Mesenteric fat pad (tissue), 1 donor: ENCODE measurements at regions not wholly inside any gene's neighbourhood (a gene's known extent, or its start where the extent isn't known, plus 50 kb on each side); places are given as distances from the start of the nearest gene placed in this dataset.
"Not testable (repeated sequence)": the region's sequence is repeated elsewhere in the genome, so short reads cannot be mapped to it uniquely, and the experiment has no call there.

ENCODE experiments used
- DNase-seq: peaks from one replicate; pipeline ENCODE4 v3.0.0-alpha.2; 2020; ENCODE audit warnings: low spot score
- donor health status: DM: yes; HTN: yes; CAD: no.

GRCh38 chr7:84941936-84942335 is 244.9 kb downstream of the SEMA3D start:
- no peak for DNase-seq

GRCh38 chr7:84941291-84941690 is 245.6 kb downstream of the SEMA3D start:
- no peak for DNase-seq

GRCh38 chr7:84939888-84940287 is 247.0 kb downstream of the SEMA3D start:
- DNase-seq, result no peak

DNA sequence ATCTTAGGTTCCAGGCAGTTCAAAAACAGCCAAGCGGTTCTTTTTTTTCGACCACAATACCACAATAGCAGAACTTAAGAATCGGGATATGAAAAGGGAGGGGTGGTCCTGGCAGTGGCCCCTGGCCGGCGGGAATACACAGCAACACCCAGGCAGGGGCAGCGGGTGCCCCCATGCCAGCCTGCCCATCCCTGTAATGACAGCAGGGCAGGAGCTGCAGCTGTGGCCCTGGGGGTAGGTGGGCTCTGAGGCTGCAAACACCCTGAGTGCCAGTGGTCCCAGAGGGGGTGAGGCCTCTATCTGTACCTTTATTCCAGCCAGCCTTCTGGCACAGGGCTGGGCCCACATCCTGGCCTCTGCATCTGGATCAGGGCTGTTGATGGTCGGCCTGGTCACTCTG is 247.4 kb downstream of the SEMA3D start:
- DNase-seq, result no peak

- no peak for DNase-seq
Observed at GRCh38 chr7:84924353-84924752, 262.5 kb downstream of the SEMA3D start.

- DNase-seq, result no peak
Observed at GRCh38 chr7:84923348-84923747, 263.5 kb downstream of the SEMA3D start.

DNA sequence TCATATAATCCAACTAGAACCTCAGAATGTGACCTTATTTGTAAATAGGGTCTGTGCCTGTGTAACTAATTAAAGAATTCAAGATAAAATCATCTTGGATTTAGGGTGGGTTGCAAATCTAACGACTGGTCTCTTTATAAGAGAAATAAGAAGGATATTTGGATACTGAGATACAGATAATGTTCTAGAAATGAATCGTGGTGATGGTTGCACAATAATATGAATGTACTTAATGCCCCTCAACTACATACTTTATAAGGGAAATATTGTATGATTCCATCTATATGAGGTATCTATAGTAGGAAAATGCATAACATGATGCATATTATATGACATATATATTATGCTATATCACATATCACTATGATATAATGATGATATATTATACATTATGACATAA is 265.7 kb downstream of the SEMA3D start:
- no peak for DNase-seq

GRCh38 chr7:84916973-84917372 is 269.9 kb downstream of the SEMA3D start:
- not testable (repeated sequence) for DNase-seq

- DNase-seq, result no peak
Observed at GRCh38 chr7:84916161-84916560, 270.7 kb downstream of the SEMA3D start.

GRCh38 chr7:84914598-84914997 is 272.3 kb downstream of the SEMA3D start:
- DNase-seq, result no peak

GRCh38 chr7:84913731-84914130 is 273.1 kb downstream of the SEMA3D start:
- DNase-seq, result no peak

DNA sequence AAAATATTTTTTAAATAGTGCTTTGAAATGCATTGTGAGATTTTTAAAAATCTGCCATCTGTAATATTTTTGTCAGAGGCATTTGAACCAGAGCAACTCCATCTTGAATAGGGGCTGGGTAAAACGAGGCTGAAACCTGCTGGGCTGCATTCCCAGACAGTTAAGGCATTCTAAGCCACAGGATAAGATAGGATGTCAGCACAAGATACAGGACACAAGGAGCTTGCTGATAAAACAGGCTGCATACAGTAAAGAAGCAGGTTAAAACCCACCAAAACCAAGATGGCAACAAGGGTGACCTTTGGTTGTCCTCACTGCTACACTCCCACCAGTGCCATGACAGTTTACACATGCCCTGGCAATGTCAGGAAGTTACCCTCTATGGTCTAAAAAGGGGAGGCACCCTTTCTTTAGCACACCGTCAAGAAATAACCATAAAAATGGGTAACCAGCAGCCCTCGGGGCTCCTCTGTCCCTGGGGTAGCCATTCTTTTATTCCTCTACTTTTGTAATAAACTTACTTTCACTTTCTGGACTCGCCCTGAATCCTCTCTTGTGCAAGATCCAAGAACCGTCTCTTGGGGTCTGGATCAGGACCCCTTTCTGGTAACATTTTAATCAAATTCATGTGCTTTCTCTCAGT is 273.7 kb downstream of the SEMA3D start:
- no peak for DNase-seq

- DNase-seq, result no peak
Observed at GRCh38 chr7:84912537-84912936, 274.3 kb downstream of the SEMA3D start.

GRCh38 chr7:84912018-84912417 is 274.8 kb downstream of the SEMA3D start:
- no peak for DNase-seq

- no peak for DNase-seq
Observed at GRCh38 chr7:84911077-84911476, 275.8 kb downstream of the SEMA3D start.

DNA sequence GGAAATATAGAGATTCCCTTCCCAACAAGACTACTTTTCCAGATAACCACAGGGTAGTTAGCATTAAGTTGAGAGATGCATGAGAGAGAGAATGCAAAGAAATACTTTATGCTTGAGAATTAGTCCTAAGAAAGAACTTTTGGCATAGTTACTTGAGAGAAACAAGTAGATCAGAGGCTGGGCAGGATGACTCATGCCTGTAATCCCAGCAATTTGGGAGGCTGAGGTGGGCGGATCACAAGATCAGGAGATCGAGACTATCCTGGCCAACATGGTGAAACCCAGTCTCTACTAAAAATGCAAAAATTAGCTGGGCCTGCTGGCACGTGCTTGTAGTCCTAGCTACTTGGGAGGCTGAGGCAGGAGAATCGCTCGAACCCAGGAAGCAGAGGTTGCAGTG is 276.5 kb downstream of the SEMA3D start:
- not testable (repeated sequence) for DNase-seq

GRCh38 chr7:84908196-84908793 is 278.6 kb downstream of the SEMA3D start:
- DNase-seq, result no peak

- no peak for DNase-seq
Observed at GRCh38 chr7:84906889-84907288, 280.0 kb downstream of the SEMA3D start.

- no peak for DNase-seq
Observed at GRCh38 chr7:84904561-84904960, 282.3 kb downstream of the SEMA3D start.

GRCh38 chr7:84901366-84901765 is 285.5 kb downstream of the SEMA3D start:
- no peak for DNase-seq

GRCh38 chr7:84900215-84900614 is 286.6 kb downstream of the SEMA3D start:
- DNase-seq, result no peak

DNA sequence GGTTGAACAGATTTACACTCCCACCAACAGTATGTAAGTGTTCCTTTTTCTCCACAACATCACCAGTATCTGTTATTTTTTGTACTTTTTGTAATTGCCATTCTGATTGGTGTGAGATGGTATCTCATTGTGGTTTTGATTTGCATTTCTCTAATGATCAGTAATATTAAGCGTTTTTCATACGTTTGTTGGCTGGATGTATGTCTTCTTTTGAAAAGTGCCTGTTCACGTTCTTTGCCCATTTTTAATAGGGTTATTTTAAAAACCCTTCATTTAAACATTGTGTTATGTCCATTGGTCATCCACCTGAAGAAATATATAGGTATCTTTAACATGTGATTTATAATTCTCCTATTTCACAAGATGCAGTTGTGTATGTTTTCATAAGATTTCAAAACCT is 291.3 kb downstream of the SEMA3D start:
- DNase-seq, result no peak

GRCh38 chr7:84883570-84883969 is 303.3 kb downstream of the SEMA3D start:
- DNase-seq, result not testable (repeated sequence)
